Uterus (tissue), 2 donors: ENCODE measurements at regions not wholly inside any gene's neighbourhood (a gene's known extent, or its start where the extent isn't known, plus 50 kb on each side); places are given as distances from the start of the nearest gene placed in this dataset.

Experiments
- CTCF ChIP-seq, 4 experiments: fragments of 200-600 bp in 2 of 4; fragments of 450-650 bp in 2 of 4; sonication (generic) in 2 of 4; IDR thresholded peaks; one replicate each; pipeline ENCODE4 v1.5.1; 2016 to 2019; ENCODE audit warnings: antibody characterized with exemption in 4 of 4, mild to moderate bottlenecking in 2 of 4, moderate library complexity in 1 of 4
- POLR2A ChIP-seq, 2 donors: fragments of 450-650 bp; IDR thresholded peaks; one replicate each; pipeline ENCODE4 v1.6.1; 2016; ENCODE audit warnings: antibody characterized with exemption in 2 of 2, mild to moderate bottlenecking in 1 of 2, moderate library complexity in 1 of 2

- TF ChIP-seq CTCF (IDR thresholded peaks at IDR 0.05) (no peak), POLR2A (IDR thresholded peaks at IDR 0.05) (no peak)
These were observed 247.7 kb upstream of the HSF2 start for GRCh38 chr6:122151763-122152162.
